ENCODE measurements at regions not wholly inside any gene's neighbourhood (a gene's known extent, or its start where the extent isn't known, plus 50 kb on each side); places are given as distances from the start of the nearest gene placed in this dataset.

DNA sequence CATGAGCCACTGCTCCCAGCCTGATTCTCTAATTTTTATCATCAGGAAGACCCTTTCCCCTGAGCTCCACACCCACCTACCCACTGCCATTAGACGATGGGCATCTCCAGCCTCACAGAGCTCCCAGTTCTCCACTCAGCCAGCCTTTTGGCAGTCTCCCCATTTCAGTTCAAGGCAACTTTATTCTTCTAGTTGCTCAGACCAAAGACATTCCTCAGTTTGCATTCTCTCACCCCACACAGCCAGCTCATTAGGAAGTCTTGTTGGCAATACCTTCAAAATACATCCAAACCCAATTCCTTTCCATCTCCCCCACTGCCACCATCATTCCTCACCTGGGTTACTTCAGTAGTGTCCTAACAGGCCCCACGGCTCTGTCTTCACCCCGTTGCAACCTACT lies 53.4 kb upstream of the COX20 start (continued):
- TF ChIP-seq TCF7L2 (IDR thresholded peaks at IDR 0.05; ENCODE audit: low read depth, low read length) (no peak), ZNF133 (CRISPR knock-in tag; IDR thresholded peaks at IDR 0.05) (no peak), GTF2A2 (tag; IDR thresholded peaks at IDR 0.05) (no peak), RFX1 (IDR thresholded peaks at IDR 0.05) (no peak), ZNF778 (CRISPR knock-in tag; IDR thresholded peaks at IDR 0.05) (no peak), POLR2AphosphoS5 (IDR thresholded peaks at IDR 0.05; ENCODE audit: control insufficient read depth, insufficient read depth, low read depth, low read length) (no peak), ASH1L (IDR thresholded peaks at IDR 0.05; ENCODE audit: borderline replicate concordance, low read depth, partially characterized antibody) (no peak), YY1 (IDR thresholded peaks at IDR 0.05; ENCODE audit: borderline replicate concordance in 1 of 3, control insufficient read depth in 1 of 3, extremely low read depth in 1 of 3, insufficient read depth in 3 of 3, insufficient read length in 1 of 3, insufficient replicate concordance in 2 of 3, low read depth in 1 of 3, low read length in 2 of 3) (no peak)

DNA sequence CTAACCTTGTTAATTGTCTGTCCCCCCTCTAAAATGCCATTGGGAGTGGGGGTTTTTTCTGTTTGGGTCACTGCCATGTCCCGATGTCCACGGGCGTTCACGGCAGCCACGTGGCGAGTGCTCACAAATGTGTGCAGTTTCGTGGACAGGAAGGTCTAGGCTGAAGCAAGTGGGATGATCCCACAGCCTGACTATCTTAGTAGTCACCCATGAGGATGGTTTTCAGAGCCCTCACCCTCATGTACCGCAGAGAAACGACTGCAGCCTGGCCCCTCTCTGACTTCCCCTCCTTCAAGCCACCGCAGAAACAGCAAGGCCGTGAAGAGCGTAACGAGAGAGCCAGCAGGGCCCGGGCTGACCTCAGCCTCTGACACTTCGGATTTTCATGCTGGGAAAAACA lies 52.3 kb upstream of the COX20 start:
- Histone ChIP-seq H4K20me1 (replicated peaks; ENCODE audit: control insufficient read depth, insufficient read depth, low read length) (no peaks in the 10 kb centered on the region), H3K4me2 (ENCODE audit: insufficient read depth, low read length) (no peak overlapping the region), H3K9ac (ENCODE audit: insufficient read depth in 1 of 2, low read depth in 2 of 2, low read length in 2 of 2) (peak overlapping the region in 1 of 2 experiments; percentile 6; a peak in 1 of 4 replicates), H3K27ac (ENCODE audit: extremely low read depth, low read depth, low read length) (no peak overlapping the region), H2AFZ (ENCODE audit: low read depth, low read length) (no peak overlapping the region), H3K9me3 (replicated peaks; ENCODE audit: control insufficient read depth, insufficient read depth, low read depth, low read length) (no peaks in the 10 kb centered on the region), H3K36me3 (ENCODE audit: control insufficient read depth, insufficient read depth, low read length) (no peaks in the 10 kb centered on the region), H3K27me3 (ENCODE audit: control insufficient read depth in 2 of 2, insufficient read depth in 2 of 2, low read length in 2 of 2) (peaks cover 50 to 72% of the 10 kb centered on the region in 2 experiments), H3K9me1 (ENCODE audit: control insufficient read depth, insufficient read depth, low read length) (no peaks in the 10 kb centered on the region), H3K79me2 (ENCODE audit: control insufficient read depth, insufficient read depth, low read length) (no peaks in the 10 kb centered on the region), H3K4me3 (no peak overlapping the region), H3K4me1 (replicated peaks in 1 of 2; ENCODE audit: control insufficient read depth in 2 of 2, insufficient read depth in 2 of 2, low read length in 2 of 2) (0 out of 5 replicates have a peak, but pooled peaks cover 0 to 3% of the 10 kb centered on the region in 2 experiments)
- CTCF ChIA-PET (ENCODE audit: low intra/inter-chr PET ratio): no interaction called here
- intact Hi-C loops (cut with micrococcal nuclease) (no loop called here), in situ Hi-C loops (cut with MboI) (no loop called here)
- POLR2A ChIA-PET: no interaction called here
- ATAC-seq (peak; percentile 29; the same call in 1 of the 3 replicates), FAIRE-seq (no peak), DNase-seq (ENCODE audit: extremely low read depth in 1 of 4, low spot score in 3 of 4) (peak in 1 of 4 experiments; percentile 4)
- no TSS peak for BruUV-seq (replicated peaks)
- WGBS (ENCODE audit: insufficient coverage, low coverage, missing lambda C conversion rate): 21% methylated on average over 15 of the region's 15 CpGs
- TF ChIP-seq TOE1 (IDR thresholded peaks at IDR 0.05; ENCODE audit: borderline replicate concordance) (no peak), TOE1 (CRISPR knock-in tag; IDR thresholded peaks at IDR 0.05; ENCODE audit: borderline replicate concordance, low read depth) (no peak)
- TF ChIP-seq, protein P1, sequence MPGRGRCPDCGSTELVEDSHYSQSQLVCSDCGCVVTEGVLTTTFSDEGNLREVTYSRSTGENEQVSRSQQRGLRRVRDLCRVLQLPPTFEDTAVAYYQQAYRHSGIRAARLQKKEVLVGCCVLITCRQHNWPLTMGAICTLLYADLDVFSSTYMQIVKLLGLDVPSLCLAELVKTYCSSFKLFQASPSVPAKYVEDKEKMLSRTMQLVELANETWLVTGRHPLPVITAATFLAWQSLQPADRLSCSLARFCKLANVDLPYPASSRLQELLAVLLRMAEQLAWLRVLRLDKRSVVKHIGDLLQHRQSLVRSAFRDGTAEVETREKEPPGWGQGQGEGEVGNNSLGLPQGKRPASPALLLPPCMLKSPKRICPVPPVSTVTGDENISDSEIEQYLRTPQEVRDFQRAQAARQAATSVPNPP (IDR thresholded peaks at IDR 0.05; ENCODE audit: borderline replicate concordance, insufficient read depth, insufficient read length): no peak
- TF ChIP-seq, protein P2, sequence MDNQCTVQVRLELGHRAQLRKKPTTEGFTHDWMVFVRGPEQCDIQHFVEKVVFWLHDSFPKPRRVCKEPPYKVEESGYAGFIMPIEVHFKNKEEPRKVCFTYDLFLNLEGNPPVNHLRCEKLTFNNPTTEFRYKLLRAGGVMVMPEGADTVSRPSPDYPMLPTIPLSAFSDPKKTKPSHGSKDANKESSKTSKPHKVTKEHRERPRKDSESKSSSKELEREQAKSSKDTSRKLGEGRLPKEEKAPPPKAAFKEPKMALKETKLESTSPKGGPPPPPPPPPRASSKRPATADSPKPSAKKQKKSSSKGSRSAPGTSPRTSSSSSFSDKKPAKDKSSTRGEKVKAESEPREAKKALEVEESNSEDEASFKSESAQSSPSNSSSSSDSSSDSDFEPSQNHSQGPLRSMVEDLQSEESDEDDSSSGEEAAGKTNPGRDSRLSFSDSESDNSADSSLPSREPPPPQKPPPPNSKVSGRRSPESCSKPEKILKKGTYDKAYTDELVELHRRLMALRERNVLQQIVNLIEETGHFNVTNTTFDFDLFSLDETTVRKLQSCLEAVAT (IDR thresholded peaks at IDR 0.05): no peak
- TF ChIP-seq, protein P3, sequence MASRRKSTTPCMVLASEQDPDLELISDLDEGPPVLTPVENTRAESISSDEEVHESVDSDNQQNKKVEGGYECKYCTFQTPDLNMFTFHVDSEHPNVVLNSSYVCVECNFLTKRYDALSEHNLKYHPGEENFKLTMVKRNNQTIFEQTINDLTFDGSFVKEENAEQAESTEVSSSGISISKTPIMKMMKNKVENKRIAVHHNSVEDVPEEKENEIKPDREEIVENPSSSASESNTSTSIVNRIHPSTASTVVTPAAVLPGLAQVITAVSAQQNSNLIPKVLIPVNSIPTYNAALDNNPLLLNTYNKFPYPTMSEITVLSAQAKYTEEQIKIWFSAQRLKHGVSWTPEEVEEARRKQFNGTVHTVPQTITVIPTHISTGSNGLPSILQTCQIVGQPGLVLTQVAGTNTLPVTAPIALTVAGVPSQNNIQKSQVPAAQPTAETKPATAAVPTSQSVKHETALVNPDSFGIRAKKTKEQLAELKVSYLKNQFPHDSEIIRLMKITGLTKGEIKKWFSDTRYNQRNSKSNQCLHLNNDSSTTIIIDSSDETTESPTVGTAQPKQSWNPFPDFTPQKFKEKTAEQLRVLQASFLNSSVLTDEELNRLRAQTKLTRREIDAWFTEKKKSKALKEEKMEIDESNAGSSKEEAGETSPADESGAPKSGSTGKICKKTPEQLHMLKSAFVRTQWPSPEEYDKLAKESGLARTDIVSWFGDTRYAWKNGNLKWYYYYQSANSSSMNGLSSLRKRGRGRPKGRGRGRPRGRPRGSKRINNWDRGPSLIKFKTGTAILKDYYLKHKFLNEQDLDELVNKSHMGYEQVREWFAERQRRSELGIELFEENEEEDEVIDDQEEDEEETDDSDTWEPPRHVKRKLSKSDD (conservative IDR thresholded peaks at IDR 0.05; ENCODE audit: low read length): no peak

Measured in K562 (cell line).